ENCODE measurements at regions not wholly inside any gene's neighbourhood (a gene's known extent, or its start where the extent isn't known, plus 50 kb on each side); places are given as distances from the start of the nearest gene placed in this dataset.

- no peaks in the 10 kb centered on the region for H3K36me3 ChIP-seq (ENCODE audit: insufficient read depth, low read length)
Measured at GRCh38 chrX:147735364-147735763, 176.4 kb upstream of the FMR1 start.

GRCh38 chrX:147736045-147736444 is 175.7 kb upstream of the FMR1 start:
- Histone ChIP-seq H4K20me1 (ENCODE audit: insufficient read depth) (no peaks in the 10 kb centered on the region), H3K79me2 (replicated peaks; ENCODE audit: insufficient read depth, low read length) (no peaks in the 10 kb centered on the region), H3K9ac (ENCODE audit: low read length) (no peak overlapping the region), H3F3A (ENCODE audit: insufficient read depth, low read length, poor library complexity, severe bottlenecking) (no peaks in the 10 kb centered on the region), H3K36me3 (ENCODE audit: insufficient read depth, low read length) (no peaks in the 10 kb centered on the region), H3K9me3 (ENCODE audit: low read length) (no peaks in the 10 kb centered on the region), H2AFZ (ENCODE audit: low read depth, low read length) (no peak overlapping the region), H3K9me2 (ENCODE audit: insufficient read depth, low read length) (no peaks in the 10 kb centered on the region), H3K27ac (ENCODE audit: low read length) (no peak overlapping the region), H3K4me3 (ENCODE audit: low read length) (no peak overlapping the region), H3K27me3 (ENCODE audit: insufficient read depth, low read depth, low read length) (no peaks in the 10 kb centered on the region), H3K4me2 (ENCODE audit: low read length) (no peak overlapping the region)
- no peak for TF ChIP-seq EP300 (conservative IDR thresholded peaks at IDR 0.05; ENCODE audit: poor library complexity, severe bottlenecking)
- TF ChIP-seq CTCF (IDR thresholded peaks at IDR 0.05; ENCODE audit: poor library complexity, severe bottlenecking), result no peak
- TF ChIP-seq TAF1 (IDR thresholded peaks at IDR 0.05; ENCODE audit: low read depth), result no peak
- TF ChIP-seq MXI1 (conservative IDR thresholded peaks at IDR 0.05; ENCODE audit: poor library complexity, severe bottlenecking), result no peak
- TF ChIP-seq RAD21 (conservative IDR thresholded peaks at IDR 0.05), result no peak
- no peak for TF ChIP-seq EZH2 (IDR thresholded peaks at IDR 0.05; ENCODE audit: borderline replicate concordance, insufficient read depth, low read length, poor library complexity, severe bottlenecking)
- no peak for TF ChIP-seq REST (IDR thresholded peaks at IDR 0.05; ENCODE audit: borderline replicate concordance)
- no peak for TF ChIP-seq POLR2AphosphoS5 (IDR thresholded peaks at IDR 0.05)
- TF ChIP-seq SMC3 (conservative IDR thresholded peaks at IDR 0.05; ENCODE audit: poor library complexity), result no peak

More at GRCh38 chrX:147735364-147735763, 176.4 kb upstream of the FMR1 start:
- Histone ChIP-seq H3K4me3 (ENCODE audit: low read length) (no peak overlapping the region), H3K9me2 (ENCODE audit: insufficient read depth, low read length) (no peaks in the 10 kb centered on the region), H3K79me2 (replicated peaks; ENCODE audit: insufficient read depth, low read length) (no peaks in the 10 kb centered on the region), H3K27ac (ENCODE audit: low read length) (no peak overlapping the region), H4K20me1 (ENCODE audit: insufficient read depth) (no peaks in the 10 kb centered on the region), H3K27me3 (ENCODE audit: insufficient read depth, low read depth, low read length) (no peaks in the 10 kb centered on the region), H3K4me2 (ENCODE audit: low read length) (no peak overlapping the region), H3F3A (ENCODE audit: insufficient read depth, low read length, poor library complexity, severe bottlenecking) (no peaks in the 10 kb centered on the region), H2AFZ (ENCODE audit: low read depth, low read length) (no peak overlapping the region), H3K9ac (ENCODE audit: low read length) (no peak overlapping the region), H3K9me3 (ENCODE audit: low read length) (no peaks in the 10 kb centered on the region)
- TF ChIP-seq POLR2AphosphoS5 (IDR thresholded peaks at IDR 0.05) (no peak), RAD21 (conservative IDR thresholded peaks at IDR 0.05) (no peak), SMC3 (conservative IDR thresholded peaks at IDR 0.05; ENCODE audit: poor library complexity) (no peak)

DNA sequence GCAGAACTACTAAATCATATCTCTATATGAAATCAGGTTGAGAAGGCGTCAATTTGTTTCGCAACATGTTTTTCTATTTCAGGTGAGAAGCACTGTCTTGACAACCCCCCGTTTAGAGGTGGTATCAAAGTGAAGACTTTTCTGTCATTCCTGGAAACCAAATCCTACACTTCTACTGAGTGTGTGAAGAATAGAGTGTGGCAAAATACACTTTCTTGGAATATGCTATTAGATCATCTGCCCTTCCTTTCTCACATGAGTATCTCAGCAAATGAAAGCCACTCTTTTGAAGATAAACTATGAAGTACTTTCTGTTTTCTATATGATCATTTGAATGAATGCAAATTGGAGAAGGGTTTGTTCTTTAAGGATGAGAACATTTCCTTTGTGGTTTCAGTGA is 174.0 kb upstream of the FMR1 start:
- TF ChIP-seq TAF1 (IDR thresholded peaks at IDR 0.05; ENCODE audit: low read depth) (no peak), SMC3 (conservative IDR thresholded peaks at IDR 0.05; ENCODE audit: poor library complexity) (no peak), CTCF (IDR thresholded peaks at IDR 0.05; ENCODE audit: poor library complexity, severe bottlenecking) (no peak), EP300 (conservative IDR thresholded peaks at IDR 0.05; ENCODE audit: poor library complexity, severe bottlenecking) (no peak), RAD21 (conservative IDR thresholded peaks at IDR 0.05) (no peak), POLR2AphosphoS5 (IDR thresholded peaks at IDR 0.05) (no peak), MXI1 (conservative IDR thresholded peaks at IDR 0.05; ENCODE audit: poor library complexity, severe bottlenecking) (no peak), EZH2 (IDR thresholded peaks at IDR 0.05; ENCODE audit: borderline replicate concordance, insufficient read depth, low read length, poor library complexity, severe bottlenecking) (no peak), REST (IDR thresholded peaks at IDR 0.05; ENCODE audit: borderline replicate concordance) (no peak)
- H3K27me3 ChIP-seq (ENCODE audit: insufficient read depth, low read depth, low read length), result no peaks in the 10 kb centered on the region
- no peak overlapping the region for H3K27ac ChIP-seq (ENCODE audit: low read length)
- H2AFZ ChIP-seq (ENCODE audit: low read depth, low read length), result no peak overlapping the region
- H3K36me3 ChIP-seq (ENCODE audit: insufficient read depth, low read length), result no peaks in the 10 kb centered on the region
- H3K79me2 ChIP-seq (replicated peaks; ENCODE audit: insufficient read depth, low read length), result no peaks in the 10 kb centered on the region
- no peak overlapping the region for H3K4me2 ChIP-seq (ENCODE audit: low read length)
- no peaks in the 10 kb centered on the region for H3K9me2 ChIP-seq (ENCODE audit: insufficient read depth, low read length)
- H3K9ac ChIP-seq (ENCODE audit: low read length), result no peak overlapping the region
- no peak overlapping the region for H3K4me3 ChIP-seq (ENCODE audit: low read length)
- H3K9me3 ChIP-seq (ENCODE audit: low read length), result no peaks in the 10 kb centered on the region
- H4K20me1 ChIP-seq (ENCODE audit: insufficient read depth), result no peaks in the 10 kb centered on the region
- no peaks in the 10 kb centered on the region for H3F3A ChIP-seq (ENCODE audit: insufficient read depth, low read length, poor library complexity, severe bottlenecking)

Measured in neural cell (in vitro differentiated cells).